Cardiac muscle cell (in vitro differentiated cells and primary cell): ENCODE measurements at regions not wholly inside any gene's neighbourhood (a gene's known extent, or its start where the extent isn't known, plus 50 kb on each side); places are given as distances from the start of the nearest gene placed in this dataset.
A peak's percentile ranks its signal among the peaks of the same experiment; 100 is the strongest.

ENCODE experiments used
- DNase-seq, 2 donors: peaks; one replicate each; pipeline versions ENCODE4 v3.0.0 to v3.0.0-alpha.2; 2010 to 2017; ENCODE audit warnings: low read depth in 1 of 2, low spot score in 1 of 2
- H3K27ac ChIP-seq: fragments of 200-600 bp; sonication (generic); 2 replicates; pipeline ENCODE4 v1.5.1; 2016
- H3K27me3 ChIP-seq: fragments of 200-600 bp; sonication (generic); 2 replicates; pipeline ENCODE4 v1.6.0; 2016; ENCODE audit warnings: control low read depth
- H3K36me3 ChIP-seq: fragments of 200-600 bp; sonication (generic); 2 replicates; pipeline ENCODE4 v1.5.1; 2016; ENCODE audit warnings: control low read depth
- H3K4me1 ChIP-seq: fragments of 200-600 bp; sonication (generic); 2 replicates; pipeline ENCODE4 v1.8.1; 2017; ENCODE audit warnings: low read depth, mild to moderate bottlenecking, mixed run types
- H3K4me3 ChIP-seq: fragments of 200-600 bp; sonication (generic); 2 replicates; pipeline ENCODE4 v1.5.1; 2016; ENCODE audit warnings: mild to moderate bottlenecking
- H3K9me3 ChIP-seq: fragments of 200-600 bp; sonication (generic); 2 replicates; pipeline ENCODE4 v1.5.1; 2017; ENCODE audit warnings: low read depth, mild to moderate bottlenecking, control low read depth
- TF ChIP-seq, protein P1 (sequence below): IDR thresholded peaks from 2 replicates; pipeline ENCODE4 v1.5.1; 2012; ENCODE audit warnings: low read depth, mild to moderate bottlenecking, low read length

DNA sequence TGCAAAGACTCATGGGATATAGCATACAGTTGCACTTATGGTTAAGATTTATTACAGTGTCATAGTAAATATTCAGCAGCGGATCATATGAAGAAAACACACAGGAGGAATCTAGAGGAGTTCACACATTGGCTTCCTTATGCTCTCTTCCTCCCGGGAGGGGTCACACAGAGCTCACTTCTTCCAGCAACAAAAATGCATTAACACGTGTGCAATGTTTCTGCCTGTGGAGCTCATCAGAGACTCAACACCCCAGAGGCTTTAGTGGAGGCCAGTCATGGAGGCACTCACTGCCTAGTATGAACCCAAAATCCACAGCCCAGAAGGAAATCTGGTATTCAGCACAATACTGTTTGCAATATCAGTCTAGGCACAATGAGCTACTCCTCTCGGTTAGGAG is 202.8 kb upstream of the PRSS1 start:
- no peak overlapping the region for H3K4me3 ChIP-seq
- H3K27ac ChIP-seq = no peak overlapping the region
- no peaks in the 10 kb centered on the region for H3K9me3 ChIP-seq
- H3K36me3 ChIP-seq = no peaks in the 10 kb centered on the region
- no peaks in the 10 kb centered on the region for H3K27me3 ChIP-seq
- TF ChIP-seq, protein P1, sequence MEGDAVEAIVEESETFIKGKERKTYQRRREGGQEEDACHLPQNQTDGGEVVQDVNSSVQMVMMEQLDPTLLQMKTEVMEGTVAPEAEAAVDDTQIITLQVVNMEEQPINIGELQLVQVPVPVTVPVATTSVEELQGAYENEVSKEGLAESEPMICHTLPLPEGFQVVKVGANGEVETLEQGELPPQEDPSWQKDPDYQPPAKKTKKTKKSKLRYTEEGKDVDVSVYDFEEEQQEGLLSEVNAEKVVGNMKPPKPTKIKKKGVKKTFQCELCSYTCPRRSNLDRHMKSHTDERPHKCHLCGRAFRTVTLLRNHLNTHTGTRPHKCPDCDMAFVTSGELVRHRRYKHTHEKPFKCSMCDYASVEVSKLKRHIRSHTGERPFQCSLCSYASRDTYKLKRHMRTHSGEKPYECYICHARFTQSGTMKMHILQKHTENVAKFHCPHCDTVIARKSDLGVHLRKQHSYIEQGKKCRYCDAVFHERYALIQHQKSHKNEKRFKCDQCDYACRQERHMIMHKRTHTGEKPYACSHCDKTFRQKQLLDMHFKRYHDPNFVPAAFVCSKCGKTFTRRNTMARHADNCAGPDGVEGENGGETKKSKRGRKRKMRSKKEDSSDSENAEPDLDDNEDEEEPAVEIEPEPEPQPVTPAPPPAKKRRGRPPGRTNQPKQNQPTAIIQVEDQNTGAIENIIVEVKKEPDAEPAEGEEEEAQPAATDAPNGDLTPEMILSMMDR = no peak
- DNase-seq = no peak
- no peaks in the 10 kb centered on the region for H3K4me1 ChIP-seq

DNA sequence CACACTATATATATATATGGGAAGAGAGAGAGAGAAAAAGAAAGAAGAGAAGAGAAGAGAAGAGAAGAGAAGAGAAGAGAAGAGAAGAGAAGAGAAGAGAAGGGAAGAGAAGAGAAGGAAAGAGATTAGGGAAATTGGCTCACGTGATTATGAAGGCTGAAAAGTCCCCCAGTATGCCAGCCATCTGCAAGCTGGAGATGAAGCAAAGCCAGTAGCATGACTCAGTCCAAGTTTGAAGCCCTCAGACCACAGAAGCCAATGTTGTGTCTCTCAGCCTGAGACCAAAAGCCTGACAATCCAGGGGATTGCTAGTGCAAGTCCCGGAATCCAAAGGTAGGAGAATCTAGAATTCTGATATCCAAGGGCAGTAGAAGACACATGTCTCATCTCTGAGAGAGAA is 206.3 kb upstream of the PRSS1 start:
- H3K27me3 ChIP-seq = no peaks in the 10 kb centered on the region
- TF ChIP-seq, protein P1 = no peak
- no peak overlapping the region for H3K4me3 ChIP-seq
- no peaks in the 10 kb centered on the region for H3K9me3 ChIP-seq
- H3K4me1 ChIP-seq = no peaks in the 10 kb centered on the region
- peak in 1 of 2 donors; percentile 48 for DNase-seq
- no peaks in the 10 kb centered on the region for H3K36me3 ChIP-seq
- no peak overlapping the region for H3K27ac ChIP-seq

DNA sequence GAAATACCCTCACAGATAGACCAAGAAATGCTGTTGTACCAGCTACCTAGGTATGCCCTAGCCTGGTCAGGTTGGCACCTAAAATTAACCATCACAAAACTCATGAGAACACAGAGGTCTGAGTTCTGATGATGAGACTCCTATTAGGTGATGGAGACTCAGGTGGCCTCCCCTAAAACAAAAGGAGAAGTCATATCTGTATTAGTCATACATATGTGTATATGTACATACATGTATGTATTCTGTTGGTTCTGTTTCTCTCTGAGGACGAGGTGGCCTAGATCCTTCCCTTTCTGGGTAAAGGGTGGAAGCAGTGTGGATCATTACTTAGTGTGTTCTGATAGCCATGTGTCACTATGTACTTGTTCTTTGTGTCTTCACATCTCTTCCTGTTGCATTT is 207.2 kb upstream of the PRSS1 start:
- Histone ChIP-seq H3K4me3 (no peak overlapping the region), H3K9me3 (no peaks in the 10 kb centered on the region), H3K4me1 (no peaks in the 10 kb centered on the region), H3K36me3 (no peaks in the 10 kb centered on the region), H3K27me3 (no peaks in the 10 kb centered on the region), H3K27ac (no peak overlapping the region)
- TF ChIP-seq, protein P1 = no peak
- no peak for DNase-seq

DNA sequence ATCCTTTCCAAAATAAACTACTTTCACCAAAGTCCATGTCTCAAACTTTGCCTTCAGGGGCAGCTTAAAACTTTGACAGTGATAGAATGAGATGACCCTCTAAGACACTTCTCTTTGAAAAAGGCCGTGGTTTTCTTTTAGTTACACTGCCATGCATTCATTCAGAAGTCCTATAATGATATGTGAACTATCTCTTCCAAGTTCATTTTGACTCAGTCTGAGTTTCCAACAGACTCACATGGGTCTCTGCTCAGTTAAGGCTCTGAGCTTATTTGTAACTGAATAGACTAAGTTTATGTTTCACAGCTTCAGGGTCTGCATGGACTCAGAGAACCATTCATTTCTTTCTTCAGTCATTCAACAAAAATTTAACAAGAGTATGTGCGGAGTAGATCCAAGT is 208.9 kb upstream of the PRSS1 start:
- Histone ChIP-seq H3K4me3 (no peak overlapping the region), H3K27ac (no peak overlapping the region), H3K27me3 (no peaks in the 10 kb centered on the region), H3K4me1 (no peaks in the 10 kb centered on the region), H3K9me3 (no peaks in the 10 kb centered on the region), H3K36me3 (no peaks in the 10 kb centered on the region)
- DNase-seq = no peak
- TF ChIP-seq, protein P1 = no peak

DNA sequence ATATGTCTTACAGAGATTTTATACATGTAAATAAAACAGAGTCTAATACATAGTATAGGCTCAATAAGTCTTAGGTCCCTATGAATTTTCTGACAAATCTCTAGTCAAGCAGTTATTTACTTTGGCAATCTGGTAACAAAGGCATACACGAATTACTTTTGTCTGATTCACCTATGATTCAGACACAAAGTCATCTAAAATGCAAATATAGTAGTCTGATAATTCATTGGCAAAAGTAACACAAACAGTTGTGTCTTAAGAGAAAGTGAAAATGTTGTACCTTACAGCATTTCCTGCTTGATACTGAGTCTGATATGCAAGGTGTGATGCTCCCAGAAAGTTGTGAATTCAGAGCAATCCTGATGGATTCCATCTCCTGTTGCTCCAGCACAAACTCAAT is 209.4 kb upstream of the PRSS1 start:
- no peaks in the 10 kb centered on the region for H3K27me3 ChIP-seq
- no peaks in the 10 kb centered on the region for H3K4me1 ChIP-seq
- H3K9me3 ChIP-seq = no peaks in the 10 kb centered on the region
- no peaks in the 10 kb centered on the region for H3K36me3 ChIP-seq
- TF ChIP-seq, protein P1 = no peak
- no peak overlapping the region for H3K4me3 ChIP-seq
- no peak overlapping the region for H3K27ac ChIP-seq
- DNase-seq = peak in 1 of 2 donors; percentile 43

DNA sequence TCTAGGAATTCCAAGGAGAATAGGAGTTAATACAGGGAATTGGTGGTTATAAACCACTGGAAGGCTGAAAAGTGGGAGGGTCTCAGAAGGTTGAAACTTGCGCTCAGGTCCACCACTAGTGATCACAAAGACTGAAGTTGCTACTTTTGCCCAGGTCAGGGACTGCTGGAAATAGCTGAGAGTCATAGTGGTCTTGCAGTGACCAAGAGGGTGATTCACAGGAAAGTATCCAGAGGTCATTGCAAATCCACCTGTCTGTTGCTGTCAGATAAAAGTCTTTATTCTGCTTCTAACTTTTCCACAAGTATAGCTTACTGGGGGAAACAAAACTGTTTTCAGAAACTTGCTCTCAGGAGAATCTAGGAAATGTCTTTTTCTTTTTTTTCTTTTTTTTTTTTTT is 211.5 kb upstream of the PRSS1 start:
- H3K4me1 ChIP-seq = no peaks in the 10 kb centered on the region
- no peak overlapping the region for H3K4me3 ChIP-seq
- H3K9me3 ChIP-seq = no peaks in the 10 kb centered on the region
- no peaks in the 10 kb centered on the region for H3K27me3 ChIP-seq
- TF ChIP-seq, protein P1 = no peak
- no peak overlapping the region for H3K27ac ChIP-seq
- H3K36me3 ChIP-seq = no peaks in the 10 kb centered on the region
- no peak for DNase-seq
